HL-60 (cell line): ENCODE measurements at regions not wholly inside any gene's neighbourhood (a gene's known extent, or its start where the extent isn't known, plus 50 kb on each side); places are given as distances from the start of the nearest gene placed in this dataset.

Experiments used
- CTCF ChIP-seq: IDR thresholded peaks from one replicate; pipeline ENCODE4 v1.5.1; 2011; ENCODE audit warnings: low read length, control low read depth, inconsistent platforms; ENCODE audit not compliant: insufficient read depth
- GABPA ChIP-seq: IDR thresholded peaks from 2 replicates; pipeline ENCODE4 v1.6.1; 2012; ENCODE audit warnings: low read depth
- POLR2AphosphoS5 ChIP-seq: IDR thresholded peaks from 2 replicates; pipeline ENCODE4 v1.6.1; 2012; ENCODE audit warnings: low read depth
- REST ChIP-seq: IDR thresholded peaks from 2 replicates; pipeline ENCODE4 v1.6.1; 2012; ENCODE audit warnings: low read depth; ENCODE audit not compliant: insufficient replicate concordance

- TF ChIP-seq POLR2AphosphoS5 (no peak), GABPA (no peak), REST (no peak), CTCF (no peak)
Measured at GRCh38 chr2:194380011-194380410, 1277.0 kb upstream of the SLC39A10 start.
